ENCODE measurements at regions not wholly inside any gene's neighbourhood (a gene's known extent, or its start where the extent isn't known, plus 50 kb on each side); places are given as distances from the start of the nearest gene placed in this dataset.

- H3K9me2 ChIP-seq (ENCODE audit: low read depth, low read length) = no peaks in the 10 kb centered on the region
- peak overlapping the region; percentile 57 for H3K27ac ChIP-seq (ENCODE audit: low read depth, low read length, poor library complexity, severe bottlenecking)
- TF ChIP-seq CTCF (IDR thresholded peaks at IDR 0.05; ENCODE audit: low read length) = no peak
- TF ChIP-seq EZH2 (IDR thresholded peaks at IDR 0.05; ENCODE audit: borderline replicate concordance, low read length) = no peak
- no peaks in the 10 kb centered on the region for H3K9me3 ChIP-seq (ENCODE audit: low read length)
- H3K9ac ChIP-seq (ENCODE audit: low read length) = no peak overlapping the region
- H3F3A ChIP-seq (ENCODE audit: insufficient read depth, low read length) = no peaks in the 10 kb centered on the region; the same call in 1 of the 2 replicates
- H2AFZ ChIP-seq (ENCODE audit: low read length) = no peak overlapping the region
- H3K27me3 ChIP-seq (ENCODE audit: insufficient read depth, low read length) = no peaks in the 10 kb centered on the region
- H3K4me3 ChIP-seq (ENCODE audit: low read depth, low read length, poor library complexity, severe bottlenecking) = no peak overlapping the region
- H3K4me2 ChIP-seq (ENCODE audit: low read length) = no peak overlapping the region
- H4K20me1 ChIP-seq (ENCODE audit: insufficient read depth, low read length) = no peaks in the 10 kb centered on the region
- H3K36me3 ChIP-seq (ENCODE audit: insufficient read depth, low read length) = no peaks in the 10 kb centered on the region
- H3K4me1 ChIP-seq (ENCODE audit: insufficient read depth, low read length, severe bottlenecking) = peaks cover 61% of the 10 kb centered on the region
- no peaks in the 10 kb centered on the region for H3K79me2 ChIP-seq (ENCODE audit: insufficient read depth, low read length)
Measured at GRCh38 chr6:158914923-158915322, 85.1 kb downstream of the RSPH3 start.

GRCh38 chr6:158913580-158913979 lies 86.4 kb downstream of the RSPH3 start:
- Histone ChIP-seq H3K4me1 (ENCODE audit: insufficient read depth, low read length, severe bottlenecking) (peaks cover 62% of the 10 kb centered on the region), H3K79me2 (ENCODE audit: insufficient read depth, low read length) (no peaks in the 10 kb centered on the region), H3K9me2 (ENCODE audit: low read depth, low read length) (no peaks in the 10 kb centered on the region), H3K27ac (ENCODE audit: low read depth, low read length, poor library complexity, severe bottlenecking) (peak overlapping the region; percentile 59), H3F3A (ENCODE audit: insufficient read depth, low read length) (no peaks in the 10 kb centered on the region; the same call in 1 of the 2 replicates), H4K20me1 (ENCODE audit: insufficient read depth, low read length) (no peaks in the 10 kb centered on the region), H3K4me2 (ENCODE audit: low read length) (no peak overlapping the region), H3K36me3 (ENCODE audit: insufficient read depth, low read length) (no peaks in the 10 kb centered on the region), H3K9ac (ENCODE audit: low read length) (no peak overlapping the region), H3K27me3 (ENCODE audit: insufficient read depth, low read length) (no peaks in the 10 kb centered on the region), H3K4me3 (ENCODE audit: low read depth, low read length, poor library complexity, severe bottlenecking) (no peak overlapping the region), H3K9me3 (ENCODE audit: low read length) (no peaks in the 10 kb centered on the region), H2AFZ (ENCODE audit: low read length) (no peak overlapping the region)
- TF ChIP-seq CTCF (IDR thresholded peaks at IDR 0.05; ENCODE audit: low read length) (no peak), EZH2 (IDR thresholded peaks at IDR 0.05; ENCODE audit: borderline replicate concordance, low read length) (no peak)

- no peak overlapping the region for H2AFZ ChIP-seq (ENCODE audit: low read length)
- peak overlapping the region; percentile 83; the same call in 1 of the 2 replicates for H3K4me2 ChIP-seq (ENCODE audit: low read length)
- H3K27ac ChIP-seq (ENCODE audit: low read depth, low read length, poor library complexity, severe bottlenecking) = peak overlapping the region; percentile 97
- H3K27me3 ChIP-seq (ENCODE audit: insufficient read depth, low read length) = no peaks in the 10 kb centered on the region
- peaks cover 58% of the 10 kb centered on the region for H3K4me1 ChIP-seq (ENCODE audit: insufficient read depth, low read length, severe bottlenecking)
- no peaks in the 10 kb centered on the region for H4K20me1 ChIP-seq (ENCODE audit: insufficient read depth, low read length)
- no peaks in the 10 kb centered on the region; the same call in 1 of the 2 replicates for H3F3A ChIP-seq (ENCODE audit: insufficient read depth, low read length)
- no peak overlapping the region for H3K4me3 ChIP-seq (ENCODE audit: low read depth, low read length, poor library complexity, severe bottlenecking)
- H3K9me3 ChIP-seq (ENCODE audit: low read length) = no peaks in the 10 kb centered on the region
- H3K36me3 ChIP-seq (ENCODE audit: insufficient read depth, low read length) = no peaks in the 10 kb centered on the region
- H3K9ac ChIP-seq (ENCODE audit: low read length) = no peak overlapping the region; the same call in 1 of the 2 replicates
- H3K9me2 ChIP-seq (ENCODE audit: low read depth, low read length) = no peaks in the 10 kb centered on the region
- TF ChIP-seq EZH2 (IDR thresholded peaks at IDR 0.05; ENCODE audit: borderline replicate concordance, low read length) = no peak
- TF ChIP-seq CTCF (IDR thresholded peaks at IDR 0.05; ENCODE audit: low read length) = no peak
- H3K79me2 ChIP-seq (ENCODE audit: insufficient read depth, low read length) = no peaks in the 10 kb centered on the region
Measured at GRCh38 chr6:158912655-158913054, 87.3 kb downstream of the RSPH3 start.
